ENCODE measurements at regions not wholly inside any gene's neighbourhood (a gene's known extent, or its start where the extent isn't known, plus 50 kb on each side); places are given as distances from the start of the nearest gene placed in this dataset.

DNA sequence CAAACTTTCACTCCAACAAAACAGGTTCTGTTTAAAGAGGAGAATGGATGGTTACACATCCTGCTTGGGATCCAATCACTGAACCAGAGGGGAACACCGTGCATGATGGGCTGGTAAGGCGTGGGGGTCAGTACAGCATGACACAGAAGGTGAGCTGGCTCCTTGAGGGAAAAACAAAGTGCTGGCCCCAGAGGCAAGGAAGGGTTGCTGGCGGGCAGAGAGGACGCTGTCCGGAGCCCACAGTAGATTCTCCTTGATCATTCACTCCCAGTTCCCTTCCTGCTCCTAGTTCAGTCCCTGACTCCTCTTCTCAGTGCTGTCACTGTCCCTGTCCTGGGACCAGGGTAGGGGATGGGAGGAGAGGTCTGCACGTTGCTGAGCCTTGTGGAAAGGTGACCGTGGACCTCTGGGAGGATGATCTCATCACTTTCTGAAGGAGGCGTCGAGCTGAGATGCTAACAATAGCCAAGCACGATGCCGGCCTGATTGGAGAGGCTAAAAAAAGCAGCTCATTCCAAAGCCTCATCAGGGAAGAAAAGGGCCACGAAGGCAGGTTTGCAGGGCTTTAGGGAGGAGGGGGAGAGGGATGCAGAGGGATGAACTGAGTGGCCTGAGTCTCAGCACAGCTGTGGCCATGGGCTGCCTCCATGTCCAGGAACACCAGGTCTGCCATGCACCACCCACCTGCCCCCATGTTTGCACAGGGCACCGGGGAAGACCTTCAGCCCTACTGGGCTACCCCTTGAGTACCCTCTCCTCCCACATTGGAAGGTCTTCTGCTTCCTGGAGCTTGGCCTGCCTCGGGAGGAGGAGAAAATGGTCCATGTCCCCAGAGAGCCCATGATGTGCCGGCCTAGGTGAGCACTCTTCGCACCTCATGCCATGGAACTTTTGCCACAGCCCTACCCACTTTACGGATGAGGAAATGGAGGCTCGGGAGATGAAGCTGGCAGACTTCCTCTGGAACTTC, 72.7 kb upstream of the RTL6 start:
- TF ChIP-seq, protein P1, sequence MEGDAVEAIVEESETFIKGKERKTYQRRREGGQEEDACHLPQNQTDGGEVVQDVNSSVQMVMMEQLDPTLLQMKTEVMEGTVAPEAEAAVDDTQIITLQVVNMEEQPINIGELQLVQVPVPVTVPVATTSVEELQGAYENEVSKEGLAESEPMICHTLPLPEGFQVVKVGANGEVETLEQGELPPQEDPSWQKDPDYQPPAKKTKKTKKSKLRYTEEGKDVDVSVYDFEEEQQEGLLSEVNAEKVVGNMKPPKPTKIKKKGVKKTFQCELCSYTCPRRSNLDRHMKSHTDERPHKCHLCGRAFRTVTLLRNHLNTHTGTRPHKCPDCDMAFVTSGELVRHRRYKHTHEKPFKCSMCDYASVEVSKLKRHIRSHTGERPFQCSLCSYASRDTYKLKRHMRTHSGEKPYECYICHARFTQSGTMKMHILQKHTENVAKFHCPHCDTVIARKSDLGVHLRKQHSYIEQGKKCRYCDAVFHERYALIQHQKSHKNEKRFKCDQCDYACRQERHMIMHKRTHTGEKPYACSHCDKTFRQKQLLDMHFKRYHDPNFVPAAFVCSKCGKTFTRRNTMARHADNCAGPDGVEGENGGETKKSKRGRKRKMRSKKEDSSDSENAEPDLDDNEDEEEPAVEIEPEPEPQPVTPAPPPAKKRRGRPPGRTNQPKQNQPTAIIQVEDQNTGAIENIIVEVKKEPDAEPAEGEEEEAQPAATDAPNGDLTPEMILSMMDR (IDR thresholded peaks at IDR 0.05): no peak
- no peak for TF ChIP-seq POLR2AphosphoS5 (IDR thresholded peaks at IDR 0.05)
- TF ChIP-seq EP300 (IDR thresholded peaks at IDR 0.05): no peak
- no peak for TF ChIP-seq POLR2A (IDR thresholded peaks at IDR 0.05)

Data from suprapubic skin (tissue), 4 donors.